IPS-15b (cell line): ENCODE measurements at regions not wholly inside any gene's neighbourhood (a gene's known extent, or its start where the extent isn't known, plus 50 kb on each side); places are given as distances from the start of the nearest gene placed in this dataset.

Experiments used
- H3K27me3 ChIP-seq: one replicate; pipeline ENCODE4 v1.6.1; 2013; ENCODE audit warnings: low read length; ENCODE audit not compliant: control insufficient read depth, insufficient read depth
- H3K36me3 ChIP-seq: one replicate; pipeline ENCODE4 v1.6.1; 2013; ENCODE audit warnings: low read length; ENCODE audit not compliant: control insufficient read depth, insufficient read depth
- H3K4me1 ChIP-seq: one replicate; pipeline ENCODE4 v1.6.1; 2013; ENCODE audit warnings: mild to moderate bottlenecking, low read length; ENCODE audit not compliant: control insufficient read depth, insufficient read depth
- H3K4me3 ChIP-seq: one replicate; pipeline ENCODE4 v1.5.1; 2013; ENCODE audit warnings: low read depth, low read length
- H3K9ac ChIP-seq: one replicate; pipeline ENCODE4 v1.6.1; 2013; ENCODE audit warnings: low read depth, mild to moderate bottlenecking, low read length
- H3K9me3 ChIP-seq: one replicate; pipeline ENCODE4 v1.6.1; 2013; ENCODE audit warnings: mild to moderate bottlenecking, low read length; ENCODE audit not compliant: control insufficient read depth, insufficient read depth

- no peak overlapping the region for H3K4me3 ChIP-seq
- H3K36me3 ChIP-seq = no peaks in the 10 kb centered on the region
- no peaks in the 10 kb centered on the region for H3K27me3 ChIP-seq
- no peaks in the 10 kb centered on the region for H3K4me1 ChIP-seq
- H3K9me3 ChIP-seq = no peaks in the 10 kb centered on the region
- no peak overlapping the region for H3K9ac ChIP-seq
These were observed 450.4 kb downstream of the GALR1 start for GRCh38 chr18:77700051-77700450.

GRCh38 chr18:77701977-77702376 lies 452.3 kb downstream of the GALR1 start:
- H3K4me1 ChIP-seq = no peaks in the 10 kb centered on the region
- no peaks in the 10 kb centered on the region for H3K27me3 ChIP-seq
- H3K9me3 ChIP-seq = no peaks in the 10 kb centered on the region
- no peaks in the 10 kb centered on the region for H3K36me3 ChIP-seq
- H3K9ac ChIP-seq = no peak overlapping the region
- no peak overlapping the region for H3K4me3 ChIP-seq

GRCh38 chr18:77702686-77703085 lies 453.0 kb downstream of the GALR1 start:
- no peaks in the 10 kb centered on the region for H3K4me1 ChIP-seq
- H3K36me3 ChIP-seq = no peaks in the 10 kb centered on the region
- no peaks in the 10 kb centered on the region for H3K9me3 ChIP-seq
- no peak overlapping the region for H3K4me3 ChIP-seq
- H3K9ac ChIP-seq = no peak overlapping the region
- no peaks in the 10 kb centered on the region for H3K27me3 ChIP-seq

- no peak overlapping the region for H3K4me3 ChIP-seq
- no peaks in the 10 kb centered on the region for H3K27me3 ChIP-seq
- H3K36me3 ChIP-seq = no peaks in the 10 kb centered on the region
These were observed 455.7 kb downstream of the GALR1 start for GRCh38 chr18:77705301-77705700.

GRCh38 chr18:77708826-77709506 lies 459.3 kb downstream of the GALR1 start:
- Histone ChIP-seq H3K36me3 (no peaks in the 10 kb centered on the region), H3K4me1 (no peaks in the 10 kb centered on the region), H3K9ac (no peak overlapping the region), H3K4me3 (no peak overlapping the region), H3K9me3 (no peaks in the 10 kb centered on the region), H3K27me3 (no peaks in the 10 kb centered on the region)

More at GRCh38 chr18:77705301-77705700, 455.7 kb downstream of the GALR1 start:
- H3K4me1 ChIP-seq = no peaks in the 10 kb centered on the region
- H3K9me3 ChIP-seq = no peaks in the 10 kb centered on the region
- no peak overlapping the region for H3K9ac ChIP-seq

- Histone ChIP-seq H3K9me3 (no peaks in the 10 kb centered on the region), H3K4me1 (no peaks in the 10 kb centered on the region), H3K27me3 (no peaks in the 10 kb centered on the region), H3K4me3 (no peak overlapping the region), H3K36me3 (no peaks in the 10 kb centered on the region), H3K9ac (no peak overlapping the region)
These were observed 461.4 kb downstream of the GALR1 start for GRCh38 chr18:77711096-77711495.

GRCh38 chr18:77714716-77715115 lies 465.1 kb downstream of the GALR1 start:
- no peaks in the 10 kb centered on the region for H3K27me3 ChIP-seq
- H3K4me1 ChIP-seq = no peaks in the 10 kb centered on the region
- H3K4me3 ChIP-seq = no peak overlapping the region
- H3K9ac ChIP-seq = no peak overlapping the region
- no peaks in the 10 kb centered on the region for H3K9me3 ChIP-seq
- H3K36me3 ChIP-seq = no peaks in the 10 kb centered on the region

- no peaks in the 10 kb centered on the region for H3K9me3 ChIP-seq
- no peak overlapping the region for H3K4me3 ChIP-seq
- no peaks in the 10 kb centered on the region for H3K27me3 ChIP-seq
- no peaks in the 10 kb centered on the region for H3K36me3 ChIP-seq
- no peak overlapping the region for H3K9ac ChIP-seq
- no peaks in the 10 kb centered on the region for H3K4me1 ChIP-seq
These were observed 466.6 kb downstream of the GALR1 start for GRCh38 chr18:77716282-77716681.

GRCh38 chr18:77733292-77733903 lies 483.8 kb downstream of the GALR1 start:
- H3K27me3 ChIP-seq = peaks cover 4% of the 10 kb centered on the region
- peak overlapping the region; percentile 26 for H3K4me3 ChIP-seq
- H3K9me3 ChIP-seq = no peaks in the 10 kb centered on the region
- H3K4me1 ChIP-seq = no peaks in the 10 kb centered on the region
- no peak overlapping the region for H3K9ac ChIP-seq
- no peaks in the 10 kb centered on the region for H3K36me3 ChIP-seq

- Histone ChIP-seq H3K27me3 (peaks cover 4% of the 10 kb centered on the region), H3K36me3 (no peaks in the 10 kb centered on the region), H3K4me1 (no peaks in the 10 kb centered on the region), H3K4me3 (no peak overlapping the region), H3K9me3 (no peaks in the 10 kb centered on the region), H3K9ac (no peak overlapping the region)
These were observed 487.2 kb downstream of the GALR1 start for GRCh38 chr18:77736842-77737241.

GRCh38 chr18:77737405-77737804 lies 487.8 kb downstream of the GALR1 start:
- Histone ChIP-seq H3K4me1 (no peaks in the 10 kb centered on the region), H3K9ac (no peak overlapping the region), H3K36me3 (no peaks in the 10 kb centered on the region), H3K9me3 (no peaks in the 10 kb centered on the region), H3K27me3 (peaks cover 4% of the 10 kb centered on the region), H3K4me3 (no peak overlapping the region)

GRCh38 chr18:77749089-77749488 lies 499.4 kb downstream of the GALR1 start:
- Histone ChIP-seq H3K4me3 (no peak overlapping the region), H3K9me3 (no peaks in the 10 kb centered on the region), H3K4me1 (no peaks in the 10 kb centered on the region), H3K36me3 (no peaks in the 10 kb centered on the region), H3K27me3 (no peaks in the 10 kb centered on the region), H3K9ac (no peak overlapping the region)
